ENCODE measurements at regions not wholly inside any gene's neighbourhood (a gene's known extent, or its start where the extent isn't known, plus 50 kb on each side); places are given as distances from the start of the nearest gene placed in this dataset.

DNA sequence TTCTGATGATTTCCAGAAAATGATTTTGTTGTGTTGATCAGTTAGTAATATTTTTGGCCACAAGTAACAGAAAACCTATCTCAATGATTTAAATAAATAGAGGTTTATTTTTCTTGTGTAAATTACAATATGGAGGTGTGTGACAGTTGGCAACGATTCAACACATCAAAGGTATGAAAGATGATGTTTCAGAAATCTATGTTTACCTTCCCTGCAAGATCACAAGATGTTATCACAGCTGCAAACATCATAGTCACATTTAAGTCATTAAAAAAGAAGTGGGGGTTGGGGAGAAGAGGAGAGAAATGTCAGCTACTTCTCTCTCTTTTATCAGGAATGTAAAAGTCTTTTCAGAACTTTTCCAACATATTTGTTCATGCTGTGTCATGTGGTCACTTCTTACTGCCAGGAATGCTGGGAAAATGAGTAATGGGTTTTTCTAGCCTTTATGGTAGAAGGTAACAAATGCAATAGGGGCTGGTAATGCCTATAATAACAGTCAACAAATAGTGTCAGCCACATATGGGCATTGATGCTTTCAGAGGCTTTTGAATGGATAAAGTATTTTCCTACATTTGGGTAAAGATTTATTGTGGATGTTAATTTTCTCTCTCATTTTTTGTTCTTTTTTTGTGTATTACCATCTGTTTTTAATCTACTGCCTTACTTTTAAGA is 742.7 kb downstream of the TLE1 start:
- no peak for TF ChIP-seq MAFK (IDR thresholded peaks at IDR 0.05; ENCODE audit: low read depth, low read length)
- no peak for TF ChIP-seq POLR2A (IDR thresholded peaks at IDR 0.05; ENCODE audit: control extremely low read depth in 1 of 2, low read depth in 2 of 2, low read length in 2 of 2)
- TF ChIP-seq, protein P1, sequence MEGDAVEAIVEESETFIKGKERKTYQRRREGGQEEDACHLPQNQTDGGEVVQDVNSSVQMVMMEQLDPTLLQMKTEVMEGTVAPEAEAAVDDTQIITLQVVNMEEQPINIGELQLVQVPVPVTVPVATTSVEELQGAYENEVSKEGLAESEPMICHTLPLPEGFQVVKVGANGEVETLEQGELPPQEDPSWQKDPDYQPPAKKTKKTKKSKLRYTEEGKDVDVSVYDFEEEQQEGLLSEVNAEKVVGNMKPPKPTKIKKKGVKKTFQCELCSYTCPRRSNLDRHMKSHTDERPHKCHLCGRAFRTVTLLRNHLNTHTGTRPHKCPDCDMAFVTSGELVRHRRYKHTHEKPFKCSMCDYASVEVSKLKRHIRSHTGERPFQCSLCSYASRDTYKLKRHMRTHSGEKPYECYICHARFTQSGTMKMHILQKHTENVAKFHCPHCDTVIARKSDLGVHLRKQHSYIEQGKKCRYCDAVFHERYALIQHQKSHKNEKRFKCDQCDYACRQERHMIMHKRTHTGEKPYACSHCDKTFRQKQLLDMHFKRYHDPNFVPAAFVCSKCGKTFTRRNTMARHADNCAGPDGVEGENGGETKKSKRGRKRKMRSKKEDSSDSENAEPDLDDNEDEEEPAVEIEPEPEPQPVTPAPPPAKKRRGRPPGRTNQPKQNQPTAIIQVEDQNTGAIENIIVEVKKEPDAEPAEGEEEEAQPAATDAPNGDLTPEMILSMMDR (IDR thresholded peaks at IDR 0.05; ENCODE audit: control extremely low read depth in 1 of 3, insufficient read depth in 1 of 3, low read depth in 1 of 3, low read length in 3 of 3): no peak
- TF ChIP-seq EZH2 (IDR thresholded peaks at IDR 0.05; ENCODE audit: low read depth, low read length, severe bottlenecking): no peak
- no peak for TF ChIP-seq CREB1 (IDR thresholded peaks at IDR 0.05)
- no peak for TF ChIP-seq EGR1 (IDR thresholded peaks at IDR 0.05; ENCODE audit: borderline replicate concordance, low read depth, low read length)
- no peak for TF ChIP-seq POLR2AphosphoS5 (IDR thresholded peaks at IDR 0.05; ENCODE audit: low read depth, low read length)
